ENCODE measurements at regions not wholly inside any gene's neighbourhood (a gene's known extent, or its start where the extent isn't known, plus 50 kb on each side); places are given as distances from the start of the nearest gene placed in this dataset.

- no peak for TF ChIP-seq EZH2phosphoT487 (IDR thresholded peaks at IDR 0.05; ENCODE audit: borderline replicate concordance, low read length)
- no peak for TF ChIP-seq CTCF (IDR thresholded peaks at IDR 0.05; ENCODE audit: low read depth, low read length, poor library complexity, severe bottlenecking)
- Histone ChIP-seq H3K4me2 (ENCODE audit: low read length) (no peak overlapping the region), H3F3A (ENCODE audit: control insufficient read depth, insufficient read depth) (no peaks in the 10 kb centered on the region)
Measured at GRCh38 chr4:157795495-157795894, 377.3 kb downstream of the GASK1B start.

DNA sequence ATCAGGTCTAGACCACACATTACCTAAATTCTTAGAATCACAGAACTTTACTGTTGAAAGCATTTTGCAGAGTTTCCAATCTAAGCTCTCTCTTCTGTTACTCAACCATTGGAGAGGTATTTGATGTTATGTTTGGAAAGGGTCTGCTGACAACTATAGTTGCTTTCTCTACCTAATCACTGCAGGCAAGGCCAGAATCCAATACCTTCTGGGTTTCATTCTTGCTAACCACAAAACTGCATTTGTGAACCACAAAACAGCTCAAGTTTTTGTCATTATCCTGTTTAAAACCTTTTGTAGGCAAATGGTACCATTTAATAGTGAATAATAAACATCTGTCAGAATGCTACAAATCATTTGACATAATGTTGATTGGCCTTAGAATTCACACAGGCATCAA lies 380.1 kb downstream of the GASK1B start:
- H3F3A ChIP-seq (ENCODE audit: control insufficient read depth, insufficient read depth), result no peaks in the 10 kb centered on the region
- H4K20me1 ChIP-seq (ENCODE audit: control insufficient read depth, insufficient read depth, low read depth, low read length), result no peaks in the 10 kb centered on the region
- no peaks in the 10 kb centered on the region for H3K27me3 ChIP-seq (ENCODE audit: control insufficient read depth, low read length)
- no peaks in the 10 kb centered on the region for H3K4me1 ChIP-seq (ENCODE audit: control insufficient read depth, low read length)
- H3K27ac ChIP-seq (ENCODE audit: low read depth, low read length), result no peak overlapping the region
- H3K36me3 ChIP-seq (ENCODE audit: control insufficient read depth, low read length), result no peaks in the 10 kb centered on the region
- TF ChIP-seq CTCF (IDR thresholded peaks at IDR 0.05; ENCODE audit: low read depth, low read length, poor library complexity, severe bottlenecking), result no peak
- TF ChIP-seq EZH2phosphoT487 (IDR thresholded peaks at IDR 0.05; ENCODE audit: borderline replicate concordance, low read length), result no peak
- no peaks in the 10 kb centered on the region for H3K9me3 ChIP-seq (ENCODE audit: control insufficient read depth, insufficient read depth, low read length)
- no peak overlapping the region for H3K4me2 ChIP-seq (ENCODE audit: low read length)
- H3K9me2 ChIP-seq (replicated peaks; ENCODE audit: control insufficient read depth, low read length), result no peaks in the 10 kb centered on the region
- no peaks in the 10 kb centered on the region for H3K79me2 ChIP-seq (ENCODE audit: control insufficient read depth, low read length)
- no peak overlapping the region for H3K4me3 ChIP-seq (ENCODE audit: low read length)

More at GRCh38 chr4:157795495-157795894, 377.3 kb downstream of the GASK1B start:
- no peaks in the 10 kb centered on the region for H3K9me3 ChIP-seq (ENCODE audit: control insufficient read depth, insufficient read depth, low read length)
- no peaks in the 10 kb centered on the region for H4K20me1 ChIP-seq (ENCODE audit: control insufficient read depth, insufficient read depth, low read depth, low read length)
- no peaks in the 10 kb centered on the region for H3K27me3 ChIP-seq (ENCODE audit: control insufficient read depth, low read length)
- no peaks in the 10 kb centered on the region for H3K4me1 ChIP-seq (ENCODE audit: control insufficient read depth, low read length)
- no peaks in the 10 kb centered on the region for H3K9me2 ChIP-seq (replicated peaks; ENCODE audit: control insufficient read depth, low read length)
- H3K27ac ChIP-seq (ENCODE audit: low read depth, low read length), result no peak overlapping the region
- no peaks in the 10 kb centered on the region for H3K36me3 ChIP-seq (ENCODE audit: control insufficient read depth, low read length)
- H3K4me3 ChIP-seq (ENCODE audit: low read length), result no peak overlapping the region
- H3K79me2 ChIP-seq (ENCODE audit: control insufficient read depth, low read length), result no peaks in the 10 kb centered on the region

DNA sequence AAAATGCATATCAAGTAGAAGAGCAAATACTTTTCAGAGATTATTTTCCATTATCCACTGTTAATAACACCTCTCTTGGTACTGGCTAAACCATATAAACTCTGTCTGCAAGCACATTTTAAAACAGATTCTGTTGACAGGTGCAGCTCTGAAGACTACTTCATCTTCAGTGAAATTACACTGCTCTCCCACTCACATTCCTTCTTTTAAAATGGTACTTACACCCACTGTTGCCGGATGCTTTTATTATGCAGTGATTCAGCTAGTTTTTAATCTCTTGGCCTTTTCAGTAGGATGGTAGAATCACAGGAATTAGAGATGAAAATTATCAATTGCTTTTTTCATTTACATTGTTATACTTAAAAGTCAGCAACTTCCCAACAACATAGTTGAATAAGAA lies 381.6 kb downstream of the GASK1B start:
- no peaks in the 10 kb centered on the region for H3K27me3 ChIP-seq (ENCODE audit: control insufficient read depth, low read length)
- TF ChIP-seq CTCF (IDR thresholded peaks at IDR 0.05; ENCODE audit: low read depth, low read length, poor library complexity, severe bottlenecking), result no peak
- no peaks in the 10 kb centered on the region for H3K79me2 ChIP-seq (ENCODE audit: control insufficient read depth, low read length)
- H4K20me1 ChIP-seq (ENCODE audit: control insufficient read depth, insufficient read depth, low read depth, low read length), result no peaks in the 10 kb centered on the region
- no peaks in the 10 kb centered on the region for H3K4me1 ChIP-seq (ENCODE audit: control insufficient read depth, low read length)
- H3K4me2 ChIP-seq (ENCODE audit: low read length), result no peak overlapping the region
- no peaks in the 10 kb centered on the region for H3K9me3 ChIP-seq (ENCODE audit: control insufficient read depth, insufficient read depth, low read length)
- H3K4me3 ChIP-seq (ENCODE audit: low read length), result no peak overlapping the region
- no peaks in the 10 kb centered on the region for H3K9me2 ChIP-seq (replicated peaks; ENCODE audit: control insufficient read depth, low read length)
- no peaks in the 10 kb centered on the region for H3F3A ChIP-seq (ENCODE audit: control insufficient read depth, insufficient read depth)
- no peak overlapping the region for H3K27ac ChIP-seq (ENCODE audit: low read depth, low read length)
- no peaks in the 10 kb centered on the region for H3K36me3 ChIP-seq (ENCODE audit: control insufficient read depth, low read length)

DNA sequence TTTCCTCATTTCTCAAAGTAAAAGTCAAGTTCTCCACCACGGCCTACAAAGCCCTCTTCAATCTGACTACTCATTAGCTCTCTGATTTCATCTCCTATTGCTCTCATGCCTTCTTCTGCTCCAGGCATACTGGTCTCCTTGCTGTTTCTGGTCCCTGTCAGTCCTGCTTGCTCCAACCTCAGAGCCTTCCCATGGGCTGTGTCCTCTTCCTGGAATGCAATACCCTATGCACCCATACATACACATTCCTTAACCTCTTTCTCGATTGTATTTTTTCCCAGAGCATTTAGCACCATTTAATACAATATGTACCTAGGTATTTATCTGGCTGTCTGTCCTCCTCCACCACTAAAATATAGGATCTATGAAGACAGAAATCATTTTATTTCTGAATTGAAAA lies 385.2 kb downstream of the GASK1B start:
- no peaks in the 10 kb centered on the region for H3K36me3 ChIP-seq (ENCODE audit: control insufficient read depth, low read length)
- no peaks in the 10 kb centered on the region for H3K4me1 ChIP-seq (ENCODE audit: control insufficient read depth, low read length)
- H3K9me3 ChIP-seq (ENCODE audit: control insufficient read depth, insufficient read depth, low read length), result no peaks in the 10 kb centered on the region
- H3K9me2 ChIP-seq (replicated peaks; ENCODE audit: control insufficient read depth, low read length), result no peaks in the 10 kb centered on the region
- H3K79me2 ChIP-seq (ENCODE audit: control insufficient read depth, low read length), result no peaks in the 10 kb centered on the region
- no peak overlapping the region for H3K27ac ChIP-seq (ENCODE audit: low read depth, low read length)
- H3K4me3 ChIP-seq (ENCODE audit: low read length), result no peak overlapping the region
- H4K20me1 ChIP-seq (ENCODE audit: control insufficient read depth, insufficient read depth, low read depth, low read length), result no peaks in the 10 kb centered on the region
- no peaks in the 10 kb centered on the region for H3K27me3 ChIP-seq (ENCODE audit: control insufficient read depth, low read length)
- H3F3A ChIP-seq (ENCODE audit: control insufficient read depth, insufficient read depth), result no peaks in the 10 kb centered on the region
- no peak overlapping the region for H3K4me2 ChIP-seq (ENCODE audit: low read length)
- TF ChIP-seq CTCF (IDR thresholded peaks at IDR 0.05; ENCODE audit: low read depth, low read length, poor library complexity, severe bottlenecking), result no peak

All from DOHH2 (cell line).